Endothelial cell of umbilical vein (primary cell): ENCODE measurements at regions not wholly inside any gene's neighbourhood (a gene's known extent, or its start where the extent isn't known, plus 50 kb on each side); places are given as distances from the start of the nearest gene placed in this dataset.

Source experiments
- CTCF ChIP-seq, 2 donors: IDR thresholded peaks; 1 replicate in 1 of 2; 2 replicates in 1 of 2; pipeline ENCODE4 v1.5.1; 2011; ENCODE audit warnings: low read length in 2 of 2, mild to moderate bottlenecking in 2 of 2, moderate library complexity in 2 of 2, control low read depth in 1 of 2, inconsistent platforms in 1 of 2, low read depth in 1 of 2; ENCODE audit not compliant: insufficient read depth in 1 of 2; ENCODE audit errors: extremely low read depth in 1 of 2
- JUN ChIP-seq: IDR thresholded peaks from 2 replicates; pipeline ENCODE4 v1.6.1; 2011; ENCODE audit warnings: borderline replicate concordance, low read depth; ENCODE audit not compliant: insufficient read length, insufficient read depth
- MAX ChIP-seq: IDR thresholded peaks from 2 replicates; pipeline ENCODE4 v1.6.1; 2011; ENCODE audit not compliant: insufficient read depth, insufficient read length
- POLR2A ChIP-seq: IDR thresholded peaks from 2 replicates; pipeline ENCODE4 v1.6.1; 2012; ENCODE audit warnings: low read depth, mild to moderate bottlenecking, control low read depth, low read length
- POLR2AphosphoS5 ChIP-seq: IDR thresholded peaks from 2 replicates; pipeline ENCODE4 v1.6.1; 2012; ENCODE audit warnings: low read depth, mild to moderate bottlenecking, control low read depth, low read length, moderate library complexity; ENCODE audit not compliant: insufficient read depth

- no peak for TF ChIP-seq CTCF (IDR thresholded peaks at IDR 0.05; ENCODE audit: extremely low read depth in 1 of 2, insufficient read depth in 1 of 2, low read depth in 1 of 2, low read length in 2 of 2)
- no peak for TF ChIP-seq POLR2A
- no peak for TF ChIP-seq POLR2AphosphoS5
- TF ChIP-seq MAX = no peak
- TF ChIP-seq JUN = no peak
These were observed 327.4 kb downstream of the TBX15 start for GRCh38 chr1:118660769-118661168.
